ENCODE measurements at regions not wholly inside any gene's neighbourhood (a gene's known extent, or its start where the extent isn't known, plus 50 kb on each side); places are given as distances from the start of the nearest gene placed in this dataset.

DNA sequence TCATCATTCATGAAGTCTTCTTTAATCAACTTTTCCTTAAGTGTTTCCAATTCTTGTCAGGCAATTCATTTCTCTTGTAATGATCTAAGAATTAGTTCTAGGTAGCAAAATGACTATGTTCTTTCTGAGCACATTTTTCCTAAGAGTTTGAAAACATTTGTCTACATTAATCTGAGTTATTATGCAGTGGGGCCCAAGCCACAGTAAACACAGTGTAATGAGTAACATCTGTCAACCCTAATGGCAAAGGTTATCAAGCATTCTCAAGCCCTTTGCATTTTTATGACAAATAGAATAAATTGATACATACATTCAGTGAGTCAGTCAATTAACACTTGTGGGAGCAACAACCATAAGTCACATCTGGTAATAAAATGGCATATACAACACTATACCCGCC is 106.7 kb upstream of the ZC3H12C start:
- Histone ChIP-seq H3K27me3 (no peaks in the 10 kb centered on the region), H3K36me3 (no peaks in the 10 kb centered on the region), H3K4me1 (no peaks in the 10 kb centered on the region), H3K9me3 (no peaks in the 10 kb centered on the region), H3K27ac (no peak overlapping the region), H3K4me3 (no peak overlapping the region)
- no peak for DNase-seq (ENCODE audit: low spot score)
- TF ChIP-seq CTCF (IDR thresholded peaks at IDR 0.05), result no peak

GRCh38 chr11:109991835-109992234 is 101.4 kb upstream of the ZC3H12C start:
- no peak for TF ChIP-seq CTCF (IDR thresholded peaks at IDR 0.05)
- H3K36me3 ChIP-seq, result no peaks in the 10 kb centered on the region
- H3K27me3 ChIP-seq, result no peaks in the 10 kb centered on the region
- H3K27ac ChIP-seq, result no peak overlapping the region
- no peak for DNase-seq (ENCODE audit: low spot score)
- no peaks in the 10 kb centered on the region for H3K9me3 ChIP-seq
- no peak overlapping the region for H3K4me3 ChIP-seq
- H3K4me1 ChIP-seq, result no peaks in the 10 kb centered on the region

- no peaks in the 10 kb centered on the region for H3K36me3 ChIP-seq
- H3K27ac ChIP-seq, result no peak overlapping the region
- no peaks in the 10 kb centered on the region for H3K9me3 ChIP-seq
- TF ChIP-seq CTCF (IDR thresholded peaks at IDR 0.05), result no peak
- no peak for DNase-seq (ENCODE audit: low spot score)
- no peaks in the 10 kb centered on the region for H3K4me1 ChIP-seq
- H3K4me3 ChIP-seq, result no peak overlapping the region
- H3K27me3 ChIP-seq, result no peaks in the 10 kb centered on the region
These were observed 99.4 kb upstream of the ZC3H12C start for GRCh38 chr11:109993786-109994185.

- no peak for DNase-seq (ENCODE audit: low spot score)
- Histone ChIP-seq H3K27me3 (no peaks in the 10 kb centered on the region), H3K36me3 (no peaks in the 10 kb centered on the region), H3K4me1 (peaks cover 0 to 4% of the 10 kb centered on the region in 2 donors), H3K27ac (no peak overlapping the region), H3K9me3 (no peaks in the 10 kb centered on the region), H3K4me3 (no peak overlapping the region)
- TF ChIP-seq CTCF (IDR thresholded peaks at IDR 0.05), result no peak
These were observed 98.3 kb upstream of the ZC3H12C start for GRCh38 chr11:109994907-109995306.

DNA sequence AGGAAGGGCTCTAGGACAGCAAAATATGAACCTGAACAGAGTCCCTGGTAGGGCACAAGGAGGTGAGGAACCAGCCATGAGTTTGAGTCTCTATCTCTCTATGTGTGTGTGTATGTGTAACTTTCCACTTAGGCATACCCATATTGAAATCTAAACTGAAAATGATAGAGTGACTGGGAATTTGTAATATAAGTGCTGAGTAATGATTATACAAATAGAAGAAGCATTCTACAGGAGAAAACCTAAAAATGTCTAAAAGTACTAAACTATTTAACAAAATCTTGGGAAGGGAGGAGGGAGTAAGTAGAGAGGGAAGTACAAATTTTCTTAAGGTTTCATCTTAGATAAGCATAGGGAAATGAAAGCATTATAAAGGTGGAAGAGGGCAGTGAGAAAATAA is 97.1 kb upstream of the ZC3H12C start:
- DNase-seq (ENCODE audit: low spot score), result no peak
- Histone ChIP-seq H3K4me3 (no peak overlapping the region), H3K36me3 (no peaks in the 10 kb centered on the region), H3K4me1 (peaks cover 0 to 4% of the 10 kb centered on the region in 2 donors), H3K27me3 (no peaks in the 10 kb centered on the region), H3K27ac (no peak overlapping the region), H3K9me3 (no peaks in the 10 kb centered on the region)
- no peak for TF ChIP-seq CTCF (IDR thresholded peaks at IDR 0.05)

DNA sequence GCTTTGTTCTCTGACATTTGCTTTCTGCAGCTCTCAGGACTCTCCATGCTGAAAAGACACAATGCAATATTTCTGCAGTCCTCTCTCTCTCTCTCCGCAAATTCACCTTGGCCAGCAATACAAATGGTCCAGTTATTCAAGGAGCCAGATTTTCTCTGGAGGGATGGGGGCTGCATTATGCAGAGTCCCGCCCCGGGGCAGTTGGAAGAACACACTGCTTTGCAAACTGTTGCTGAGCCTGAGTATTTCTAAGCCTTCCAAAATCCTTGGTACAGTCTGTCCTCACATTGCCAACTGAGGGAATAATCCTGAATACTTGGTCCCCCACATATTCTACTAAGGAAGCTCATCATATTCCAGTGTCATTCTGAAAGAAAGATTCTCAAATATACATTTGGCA is 94.3 kb upstream of the ZC3H12C start:
- Histone ChIP-seq H3K36me3 (no peaks in the 10 kb centered on the region), H3K27ac (no peak overlapping the region), H3K9me3 (no peaks in the 10 kb centered on the region), H3K27me3 (no peaks in the 10 kb centered on the region), H3K4me3 (no peak overlapping the region), H3K4me1 (peaks cover 0 to 4% of the 10 kb centered on the region in 2 donors)
- no peak for DNase-seq (ENCODE audit: low spot score)
- no peak for TF ChIP-seq CTCF (IDR thresholded peaks at IDR 0.05)
